Mesendoderm (in vitro differentiated cells): ENCODE measurements at regions not wholly inside any gene's neighbourhood (a gene's known extent, or its start where the extent isn't known, plus 50 kb on each side); places are given as distances from the start of the nearest gene placed in this dataset.

Source experiments
- DNase-seq: peaks from one replicate; pipeline ENCODE4 v3.0.0; 2013
- H2AK5ac ChIP-seq: 2 replicates; pipeline ENCODE4 v1.6.1; 2013; ENCODE audit warnings: low read length, inconsistent platforms
- H2BK120ac ChIP-seq: 2 replicates; pipeline ENCODE4 v1.6.1; 2013; ENCODE audit warnings: low read depth, mild to moderate bottlenecking, low read length, moderate library complexity, mixed read lengths
- H2BK15ac ChIP-seq: replicated peaks from 2 replicates; pipeline ENCODE4 v1.6.1; 2013; ENCODE audit warnings: low read depth, mild to moderate bottlenecking, moderate library complexity
- H2BK5ac ChIP-seq: 2 replicates; pipeline ENCODE4 v1.6.1; 2013; ENCODE audit warnings: low read length, inconsistent platforms
- H3K18ac ChIP-seq: 2 replicates; pipeline ENCODE4 v1.6.1; 2013; ENCODE audit warnings: mild to moderate bottlenecking, low read length, mixed read lengths
- H3K23ac ChIP-seq: one replicate; pipeline ENCODE4 v1.6.1; 2013; ENCODE audit warnings: low read length
- H3K27ac ChIP-seq: 2 replicates; pipeline ENCODE4 v1.5.1; 2013; ENCODE audit warnings: low read depth, mild to moderate bottlenecking, inconsistent platforms, low read length, moderate library complexity
- H3K27me3 ChIP-seq: 2 replicates; pipeline ENCODE4 v1.6.1; 2013; ENCODE audit warnings: low read length, control low read depth, mild to moderate bottlenecking, inconsistent platforms; ENCODE audit not compliant: insufficient read depth, poor library complexity
- H3K36me3 ChIP-seq: 2 replicates; pipeline ENCODE4 v1.6.1; 2013; ENCODE audit warnings: low read length, inconsistent platforms; ENCODE audit not compliant: control insufficient read depth, insufficient read depth
- H3K4ac ChIP-seq: one replicate; pipeline ENCODE4 v1.6.1; 2013; ENCODE audit warnings: low read depth, mild to moderate bottlenecking, low read length, moderate library complexity
- H3K4me1 ChIP-seq: 2 replicates; pipeline ENCODE4 v1.6.1; 2013; ENCODE audit warnings: low read depth, low read length, inconsistent platforms; ENCODE audit not compliant: control insufficient read depth
- H3K4me2 ChIP-seq: 2 replicates; pipeline ENCODE4 v1.6.1; 2013; ENCODE audit warnings: low read length
- H3K4me3 ChIP-seq: 2 replicates; pipeline ENCODE4 v1.5.1; 2013; ENCODE audit warnings: mild to moderate bottlenecking, low read length
- H3K56ac ChIP-seq: one replicate; pipeline ENCODE4 v1.6.1; 2013; ENCODE audit warnings: low read length
- H3K79me1 ChIP-seq: 2 replicates; pipeline ENCODE4 v1.6.1; 2013; ENCODE audit warnings: low read length, inconsistent platforms
- H3K79me2 ChIP-seq: 2 replicates; pipeline ENCODE4 v1.6.1; 2013; ENCODE audit warnings: mild to moderate bottlenecking, low read length; ENCODE audit not compliant: control insufficient read depth, insufficient read depth
- H3K9ac ChIP-seq: 2 replicates; pipeline ENCODE4 v1.6.1; 2013; ENCODE audit warnings: low read length, inconsistent platforms
- H4K5ac ChIP-seq: one replicate; pipeline ENCODE4 v1.6.1; 2013; ENCODE audit warnings: low read length
- H4K8ac ChIP-seq: one replicate; pipeline ENCODE4 v1.6.1; 2013; ENCODE audit warnings: low read depth, mild to moderate bottlenecking, control low read depth, low read length, moderate library complexity
- WGBS: extraction: QIAGEN DNeasy Blood & Tissue Kit; methylation state at CpG from one replicate; pipeline ENCODE4 v1.1.7; 2013; ENCODE audit warnings: low lambda C conversion rate, missing lambda C conversion rate; ENCODE audit not compliant: insufficient coverage; ENCODE audit errors: extremely low coverage; 5-methylcytosine and 5-hydroxymethylcytosine counted together

DNA sequence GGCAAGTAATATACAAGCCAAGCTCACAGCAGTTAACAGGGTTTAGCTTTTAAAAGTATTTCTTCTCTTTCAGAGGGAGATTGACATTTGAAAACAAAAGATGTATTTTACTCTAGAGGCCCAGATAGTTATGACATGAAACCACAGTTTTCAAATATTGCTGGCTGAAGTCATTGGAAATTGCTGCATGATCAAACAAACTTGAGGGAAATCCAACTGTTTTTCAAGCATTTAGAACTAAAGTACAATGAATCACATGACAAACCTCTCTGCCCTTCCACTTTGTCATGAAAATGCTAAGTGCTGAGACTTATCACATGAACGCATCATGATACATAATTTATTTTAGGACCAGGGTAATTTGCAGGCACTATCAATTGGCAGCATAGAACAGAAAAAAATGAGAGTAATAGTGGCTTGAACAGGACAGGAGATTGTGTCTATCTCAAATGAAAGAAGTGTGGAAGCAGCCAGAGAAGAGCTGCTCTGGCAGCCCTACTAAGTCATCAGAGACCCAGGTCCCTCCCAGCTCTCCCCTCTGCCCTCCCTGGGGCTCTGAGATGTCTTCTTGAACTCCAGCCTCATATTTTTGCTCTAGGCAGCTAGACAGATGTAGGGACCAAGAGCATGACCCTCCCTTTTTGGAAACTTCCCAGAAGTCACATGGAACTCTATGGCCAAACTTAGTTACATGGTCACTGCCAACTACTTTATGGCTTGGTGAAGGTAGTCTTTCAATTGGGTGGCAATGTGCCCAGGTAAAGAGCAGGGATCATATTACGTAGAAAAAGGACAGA is 90.1 kb upstream of the PELI2 start:
- no peak overlapping the region for H3K9ac ChIP-seq
- H2AK5ac ChIP-seq = no peak overlapping the region
- no peaks in the 10 kb centered on the region for H3K79me2 ChIP-seq
- H4K5ac ChIP-seq = no peak overlapping the region
- no peak overlapping the region for H4K8ac ChIP-seq
- DNase-seq = no peak
- no peak overlapping the region for H3K18ac ChIP-seq
- H2BK120ac ChIP-seq = no peak overlapping the region
- no peaks in the 10 kb centered on the region for H3K79me1 ChIP-seq
- H3K4me2 ChIP-seq = no peak overlapping the region
- H2BK5ac ChIP-seq = no peak overlapping the region
- H3K27me3 ChIP-seq = no peaks in the 10 kb centered on the region
- WGBS = no CpG with 5 or more reads among the region's 2 CpGs
- H3K4ac ChIP-seq = no peak overlapping the region
- H3K27ac ChIP-seq = no peak overlapping the region
- H3K4me3 ChIP-seq = no peak overlapping the region
- H3K4me1 ChIP-seq = no peaks in the 10 kb centered on the region
- no peaks in the 10 kb centered on the region for H3K36me3 ChIP-seq
- no peak overlapping the region for H2BK15ac ChIP-seq
- H3K23ac ChIP-seq = no peak overlapping the region
- H3K56ac ChIP-seq = no peak overlapping the region

GRCh38 chr14:56036353-56036752 is 81.9 kb upstream of the PELI2 start:
- no CpG with 5 or more reads among the region's 5 CpGs for WGBS
- H3K4me1 ChIP-seq = no peaks in the 10 kb centered on the region
- no peak overlapping the region for H2BK15ac ChIP-seq
- no peaks in the 10 kb centered on the region for H3K36me3 ChIP-seq
- no peaks in the 10 kb centered on the region for H3K79me1 ChIP-seq
- H3K27me3 ChIP-seq = no peaks in the 10 kb centered on the region
- H2BK120ac ChIP-seq = no peak overlapping the region
- H3K79me2 ChIP-seq = no peaks in the 10 kb centered on the region
- no peak overlapping the region for H3K18ac ChIP-seq
- no peak overlapping the region for H3K9ac ChIP-seq
- H2BK5ac ChIP-seq = no peak overlapping the region
- H3K23ac ChIP-seq = no peak overlapping the region
- H4K5ac ChIP-seq = no peak overlapping the region
- no peak overlapping the region for H3K4me3 ChIP-seq
- no peak overlapping the region for H3K4ac ChIP-seq
- no peak overlapping the region for H2AK5ac ChIP-seq
- H3K4me2 ChIP-seq = no peak overlapping the region
- H3K56ac ChIP-seq = no peak overlapping the region
- peak; percentile 44 for DNase-seq
- no peak overlapping the region for H4K8ac ChIP-seq
- no peak overlapping the region for H3K27ac ChIP-seq

GRCh38 chr14:56040121-56040520 is 78.1 kb upstream of the PELI2 start:
- no CpG with 5 or more reads among the region's 2 CpGs for WGBS

GRCh38 chr14:56044196-56044595 is 74.0 kb upstream of the PELI2 start:
- Histone ChIP-seq H3K4me2 (no peak overlapping the region), H2AK5ac (no peak overlapping the region), H3K79me2 (no peaks in the 10 kb centered on the region), H4K5ac (no peak overlapping the region), H2BK15ac (no peak overlapping the region), H3K4me3 (no peak overlapping the region), H3K18ac (no peak overlapping the region), H3K27me3 (peaks cover 2% of the 10 kb centered on the region), H3K4me1 (no peaks in the 10 kb centered on the region), H3K36me3 (no peaks in the 10 kb centered on the region), H3K56ac (no peak overlapping the region), H3K9ac (no peak overlapping the region), H3K79me1 (no peaks in the 10 kb centered on the region), H3K27ac (no peak overlapping the region), H3K4ac (no peak overlapping the region), H2BK120ac (no peak overlapping the region), H4K8ac (no peak overlapping the region), H2BK5ac (no peak overlapping the region), H3K23ac (no peak overlapping the region)
- DNase-seq = no peak
- WGBS = no CpG with 5 or more reads among the region's 2 CpGs

More at GRCh38 chr14:56040121-56040520, 78.1 kb upstream of the PELI2 start:
- Histone ChIP-seq H4K8ac (no peak overlapping the region), H3K79me1 (no peaks in the 10 kb centered on the region), H2BK15ac (no peak overlapping the region), H2BK120ac (no peak overlapping the region), H3K4me1 (no peaks in the 10 kb centered on the region), H3K4me2 (no peak overlapping the region), H3K56ac (no peak overlapping the region), H3K79me2 (no peaks in the 10 kb centered on the region), H3K4me3 (no peak overlapping the region), H2BK5ac (no peak overlapping the region), H3K18ac (no peak overlapping the region), H2AK5ac (no peak overlapping the region), H3K36me3 (no peaks in the 10 kb centered on the region), H3K4ac (no peak overlapping the region), H3K27ac (no peak overlapping the region), H3K27me3 (no peaks in the 10 kb centered on the region), H3K23ac (no peak overlapping the region), H4K5ac (no peak overlapping the region), H3K9ac (no peak overlapping the region)
- no peak for DNase-seq

DNA sequence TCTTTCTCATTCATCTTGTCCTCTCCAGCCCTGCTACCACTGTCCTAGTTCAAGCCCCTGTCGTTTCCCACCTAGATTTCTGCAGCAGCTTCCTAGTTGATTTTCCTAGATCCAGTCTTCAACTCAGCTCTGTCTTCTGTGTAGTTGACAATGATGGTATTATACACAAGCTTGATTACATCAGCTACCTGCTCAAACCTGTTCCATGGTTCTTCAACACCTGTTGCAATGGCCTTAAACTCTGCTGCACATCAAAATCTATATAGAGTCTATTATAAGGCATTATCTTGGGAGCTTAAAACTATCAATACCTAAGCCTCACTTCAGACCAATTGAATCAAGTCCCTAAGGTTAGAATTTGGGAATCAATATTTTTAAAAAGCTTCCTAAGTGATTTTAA is 71.7 kb upstream of the PELI2 start:
- no peak overlapping the region for H2AK5ac ChIP-seq
- no peak overlapping the region for H3K4ac ChIP-seq
- no peak overlapping the region for H2BK15ac ChIP-seq
- H3K79me2 ChIP-seq = no peaks in the 10 kb centered on the region
- H3K18ac ChIP-seq = no peak overlapping the region
- H3K56ac ChIP-seq = no peak overlapping the region
- H3K4me2 ChIP-seq = no peak overlapping the region
- H3K79me1 ChIP-seq = no peaks in the 10 kb centered on the region
- no peaks in the 10 kb centered on the region for H3K4me1 ChIP-seq
- peaks cover 2% of the 10 kb centered on the region for H3K27me3 ChIP-seq
- H3K36me3 ChIP-seq = no peaks in the 10 kb centered on the region
- no CpG with 5 or more reads among the region's 1 CpG for WGBS
- H3K4me3 ChIP-seq = no peak overlapping the region
- no peak overlapping the region for H3K9ac ChIP-seq
- no peak for DNase-seq
- no peak overlapping the region for H3K23ac ChIP-seq
- no peak overlapping the region for H2BK120ac ChIP-seq
- no peak overlapping the region for H2BK5ac ChIP-seq
- H3K27ac ChIP-seq = no peak overlapping the region
- no peak overlapping the region for H4K5ac ChIP-seq
- H4K8ac ChIP-seq = no peak overlapping the region

- Histone ChIP-seq H2BK120ac (no peak overlapping the region), H3K79me1 (no peaks in the 10 kb centered on the region), H3K27ac (no peak overlapping the region), H4K8ac (no peak overlapping the region), H3K4me3 (no peak overlapping the region), H2BK15ac (no peak overlapping the region), H3K4me1 (no peaks in the 10 kb centered on the region), H3K36me3 (no peaks in the 10 kb centered on the region), H3K79me2 (no peaks in the 10 kb centered on the region), H3K27me3 (peaks cover 2% of the 10 kb centered on the region), H3K56ac (no peak overlapping the region), H3K4ac (no peak overlapping the region), H4K5ac (no peak overlapping the region), H3K23ac (no peak overlapping the region), H3K18ac (no peak overlapping the region), H2BK5ac (no peak overlapping the region), H3K9ac (no peak overlapping the region), H3K4me2 (no peak overlapping the region), H2AK5ac (no peak overlapping the region)
- WGBS = no CpG with 5 or more reads among the region's 1 CpG
- DNase-seq = no peak
These were observed 71.2 kb upstream of the PELI2 start for GRCh38 chr14:56046996-56047395.
